ENCODE measurements at regions not wholly inside any gene's neighbourhood (a gene's known extent, or its start where the extent isn't known, plus 50 kb on each side); places are given as distances from the start of the nearest gene placed in this dataset.
A peak's percentile ranks its signal among the peaks of the same experiment; 100 is the strongest.

GRCh38 chr5:164373876-164374275 lies 868.5 kb downstream of the MAT2B start:
- H3K4me3 ChIP-seq (ENCODE audit: low read depth, low read length), result no peak overlapping the region
- no peak for TF ChIP-seq CTCF (IDR thresholded peaks at IDR 0.05; ENCODE audit: control insufficient read depth, extremely low read depth, insufficient read depth)
- peak; percentile 7 for DNase-seq (ENCODE audit: low read depth)

DNA sequence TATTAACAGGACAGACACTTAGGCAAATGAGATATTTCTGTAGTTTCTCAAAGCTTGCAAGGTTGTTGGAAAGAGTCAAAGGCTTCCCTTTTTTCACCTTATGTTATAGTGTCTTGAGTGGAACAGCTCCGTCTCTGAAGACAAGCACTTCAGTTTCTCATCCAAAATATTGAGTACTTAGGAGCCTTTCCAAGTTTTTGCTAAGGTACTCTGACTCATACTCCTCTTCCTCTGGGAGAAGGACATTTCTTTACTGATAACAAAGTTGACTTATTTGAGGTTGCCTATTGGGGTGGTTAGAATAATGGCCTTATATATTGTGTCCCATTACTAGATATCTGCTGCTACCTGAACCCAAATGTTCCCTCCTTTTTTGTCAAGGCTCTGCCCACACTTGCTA lies 869.6 kb downstream of the MAT2B start:
- DNase-seq (ENCODE audit: low read depth), result peak; percentile 60
- TF ChIP-seq CTCF (IDR thresholded peaks at IDR 0.05; ENCODE audit: control insufficient read depth, extremely low read depth, insufficient read depth), result no peak
- no peak overlapping the region for H3K4me3 ChIP-seq (ENCODE audit: low read depth, low read length)

DNA sequence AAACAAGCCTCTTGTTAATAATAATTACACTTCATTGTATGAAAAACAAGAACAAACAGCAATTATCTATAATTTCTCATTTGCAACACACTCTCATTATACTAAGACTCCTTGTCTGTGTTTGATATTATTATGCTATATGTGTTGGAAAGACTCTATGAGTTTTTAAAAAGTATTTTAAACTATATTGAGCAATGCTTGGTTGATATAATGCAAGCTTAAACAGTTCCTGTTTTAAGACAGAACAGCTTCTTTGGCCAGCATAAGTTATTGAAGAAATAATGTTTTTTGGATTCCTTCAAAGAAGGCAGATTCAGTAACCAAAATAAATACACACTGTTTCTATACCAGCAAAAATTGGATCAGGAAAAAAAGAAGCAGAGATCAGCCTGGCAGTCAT lies 871.4 kb downstream of the MAT2B start:
- no peak for TF ChIP-seq CTCF (IDR thresholded peaks at IDR 0.05; ENCODE audit: control insufficient read depth, extremely low read depth, insufficient read depth)

GRCh38 chr5:164377746-164378145 lies 872.3 kb downstream of the MAT2B start:
- peak; percentile 3 for DNase-seq (ENCODE audit: low read depth)
- H3K4me3 ChIP-seq (ENCODE audit: low read depth, low read length), result no peak overlapping the region
- no peak for TF ChIP-seq CTCF (IDR thresholded peaks at IDR 0.05; ENCODE audit: control insufficient read depth, extremely low read depth, insufficient read depth)

More for the DNA sequence above, 871.4 kb downstream of the MAT2B start:
- no peak for DNase-seq (ENCODE audit: low read depth)
- H3K4me3 ChIP-seq (ENCODE audit: low read depth, low read length), result no peak overlapping the region

GRCh38 chr5:164383662-164384061 lies 878.2 kb downstream of the MAT2B start:
- DNase-seq (ENCODE audit: low read depth), result no peak
- H3K4me3 ChIP-seq (ENCODE audit: low read depth, low read length), result no peak overlapping the region
- TF ChIP-seq CTCF (IDR thresholded peaks at IDR 0.05; ENCODE audit: control insufficient read depth, extremely low read depth, insufficient read depth), result no peak

- no peak for DNase-seq (ENCODE audit: low read depth)
- no peak for TF ChIP-seq CTCF (IDR thresholded peaks at IDR 0.05; ENCODE audit: control insufficient read depth, extremely low read depth, insufficient read depth)
- no peak overlapping the region for H3K4me3 ChIP-seq (ENCODE audit: low read depth, low read length)
Observed at GRCh38 chr5:164392531-164392930, 887.1 kb downstream of the MAT2B start.

GRCh38 chr5:164394686-164395194 lies 889.3 kb downstream of the MAT2B start:
- H3K4me3 ChIP-seq (ENCODE audit: low read depth, low read length), result no peak overlapping the region
- no peak for DNase-seq (ENCODE audit: low read depth)
- TF ChIP-seq CTCF (IDR thresholded peaks at IDR 0.05; ENCODE audit: control insufficient read depth, extremely low read depth, insufficient read depth), result no peak

Data from LNCaP clone FGC (cell line).